PC-3 (cell line): ENCODE measurements at regions not wholly inside any gene's neighbourhood (a gene's known extent, or its start where the extent isn't known, plus 50 kb on each side); places are given as distances from the start of the nearest gene placed in this dataset.
A peak's percentile ranks its signal among the peaks of the same experiment; 100 is the strongest.

Experiments
- ATAC-seq: fragments of 200-7000 bp; cut with Tn5 transposase; 2 replicates; pipeline ENCODE4 v1.9.1; 2020; ENCODE audit warnings: mild to moderate bottlenecking, moderate library complexity
- BruUV-seq: library from RNA; stranded (reverse); fragments of 400-500 nt; replicated peaks from 2 replicates; lab custom pipeline; 2021; lab: Mats Ljungman, UMichigan
- CTCF ChIA-PET: fragments of 300-600 bp; sonication (Branson Sonifier 250); formaldehyde crosslinking; loops from one replicate; lab custom pipeline; 2022; ENCODE audit warnings: antibody characterized with exemption; lab: Charles Lee
- POLR2A ChIA-PET: fragments of 300-600 bp; sonication (Branson Sonifier 250); formaldehyde crosslinking; loops from one replicate; lab custom pipeline; 2022; ENCODE audit warnings: antibody characterized with exemption; ENCODE audit not compliant: unreplicated experiment; lab: Charles Lee
- DNase-seq: peaks from one replicate; pipeline ENCODE4 v3.0.0-alpha.2; 2015
- H2AFZ ChIP-seq: fragments of 300-600 bp; sonication (generic); 2 replicates; pipeline ENCODE4 v1.6.0; 2016; ENCODE audit warnings: antibody characterized with exemption, low read length
- H3F3A ChIP-seq: fragments of 300-600 bp; sonication (generic); one replicate; pipeline ENCODE4 v1.6.0; 2017; ENCODE audit warnings: antibody characterized with exemption, low read length, control low read depth, mild to moderate bottlenecking; ENCODE audit not compliant: unreplicated experiment
- H3K27ac ChIP-seq: fragments of 300-600 bp; sonication (generic); 2 replicates; pipeline ENCODE4 v1.5.1; 2016; ENCODE audit warnings: mild to moderate bottlenecking, low read length
- H3K27me3 ChIP-seq: fragments of 300-600 bp; sonication (generic); 2 replicates; pipeline ENCODE4 v1.6.1; 2016; ENCODE audit warnings: low read length, mixed read lengths
- H3K36me3 ChIP-seq: fragments of 300-600 bp; sonication (generic); 2 replicates; pipeline ENCODE4 v1.6.1; 2016; ENCODE audit warnings: low read depth, mixed run types, low read length, mixed read lengths
- H3K4me1 ChIP-seq: fragments of 300-600 bp; sonication (generic); 2 replicates; pipeline ENCODE4 v1.5.1; 2016; ENCODE audit warnings: low read length; ENCODE audit not compliant: insufficient read depth
- H3K4me2 ChIP-seq: fragments of 300-600 bp; sonication (generic); 2 replicates; pipeline ENCODE4 v1.6.0; 2016; ENCODE audit warnings: low read length
- H3K4me3 ChIP-seq: fragments of 300-600 bp; sonication (generic); 2 replicates; pipeline ENCODE4 v1.5.1; 2016; ENCODE audit warnings: mild to moderate bottlenecking, low read length, mixed read lengths
- H3K79me2 ChIP-seq: fragments of 300-600 bp; sonication (generic); 2 replicates; pipeline ENCODE4 v1.6.1; 2017; ENCODE audit warnings: low read length, mixed read lengths
- H3K9ac ChIP-seq: fragments of 300-600 bp; sonication (generic); 2 replicates; pipeline ENCODE4 v1.6.0; 2016; ENCODE audit warnings: mild to moderate bottlenecking, low read length
- H3K9me2 ChIP-seq: fragments of 300-600 bp; sonication (generic); replicated peaks from 2 replicates; pipeline ENCODE4 v1.6.1; 2016; ENCODE audit warnings: mixed run types, low read length, mixed read lengths
- H3K9me3 ChIP-seq: fragments of 300-600 bp; sonication (generic); 2 replicates; pipeline ENCODE4 v1.6.1; 2016; ENCODE audit warnings: low read length, mixed read lengths
- H4K20me1 ChIP-seq: fragments of 300-600 bp; sonication (generic); 2 replicates; pipeline ENCODE4 v1.6.1; 2016; ENCODE audit warnings: low read length, mixed read lengths
- CTCF ChIP-seq: fragments of 300-600 bp; sonication (generic); conservative IDR thresholded peaks from 2 replicates; pipeline ENCODE4 v1.5.1; 2017; ENCODE audit warnings: antibody characterized with exemption, low read depth, mild to moderate bottlenecking, low read length
- EZH2 ChIP-seq: fragments of 300-600 bp; sonication (generic); IDR thresholded peaks from one replicate; pipeline ENCODE4 v1.6.1; 2017; ENCODE audit warnings: antibody characterized with exemption, mild to moderate bottlenecking, low read length; ENCODE audit not compliant: unreplicated experiment
- EZH2phosphoT487 ChIP-seq: fragments of 300-600 bp; sonication (generic); IDR thresholded peaks from 2 replicates; pipeline ENCODE4 v1.6.1; 2018; ENCODE audit warnings: mild to moderate bottlenecking, antibody characterized with exemption, low read length, borderline replicate concordance
- intact Hi-C: fragments of 100-400 bp; cut with micrococcal nuclease; formaldehyde crosslinking; loops from 2 replicates; pipeline ENCODE4 v1.9.0; 2023

- TF ChIP-seq EZH2, result no peak
- TF ChIP-seq CTCF, result no peak
- TF ChIP-seq EZH2phosphoT487, result no peak
- ATAC-seq, result no peak
- CTCF ChIA-PET, result no interaction called here
These were observed 115.0 kb downstream of the BACH1 start for GRCh38 chr21:29413683-29414082.

GRCh38 chr21:29416268-29416667 lies 117.5 kb downstream of the BACH1 start:
- H3K79me2 ChIP-seq, result no peaks in the 10 kb centered on the region
- CTCF ChIA-PET, result no interaction called here
- H3K4me3 ChIP-seq, result no peak overlapping the region
- peaks cover 8% of the 10 kb centered on the region; the same call in 1 of the 2 replicates for H3K4me1 ChIP-seq
- no TSS peak for BruUV-seq
- 0 out of 2 replicates have a peak overlapping the region, but pooled peaks have one; percentile 13 for H3K4me2 ChIP-seq
- H4K20me1 ChIP-seq, result no peaks in the 10 kb centered on the region
- no peak overlapping the region for H3K9ac ChIP-seq
- no peak overlapping the region for H3K27ac ChIP-seq
- H3K36me3 ChIP-seq, result no peaks in the 10 kb centered on the region
- H2AFZ ChIP-seq, result no peak overlapping the region
- intact Hi-C loops, result no loop called here
- H3K9me2 ChIP-seq, result no peaks in the 10 kb centered on the region
- POLR2A ChIA-PET, result no interaction called here
- H3K27me3 ChIP-seq, result no peaks in the 10 kb centered on the region
- no peak for TF ChIP-seq EZH2phosphoT487
- no peak for TF ChIP-seq CTCF
- TF ChIP-seq EZH2, result no peak
- no peaks in the 10 kb centered on the region for H3K9me3 ChIP-seq
- peak; percentile 67 for DNase-seq
- H3F3A ChIP-seq, result no peaks in the 10 kb centered on the region
- ATAC-seq, result peak; percentile 56

More at GRCh38 chr21:29413683-29414082, 115.0 kb downstream of the BACH1 start:
- Histone ChIP-seq H3K4me3 (no peak overlapping the region), H3K27me3 (no peaks in the 10 kb centered on the region), H2AFZ (no peak overlapping the region), H3K27ac (no peak overlapping the region), H3K9me2 (no peaks in the 10 kb centered on the region), H3F3A (no peaks in the 10 kb centered on the region), H3K9ac (no peak overlapping the region), H3K36me3 (no peaks in the 10 kb centered on the region), H3K79me2 (no peaks in the 10 kb centered on the region), H3K9me3 (no peaks in the 10 kb centered on the region), H3K4me1 (peaks cover 8% of the 10 kb centered on the region; the same call in 1 of the 2 replicates), H3K4me2 (no peak overlapping the region), H4K20me1 (no peaks in the 10 kb centered on the region)
- intact Hi-C loops, result no loop called here
- no peak for DNase-seq
- no TSS peak for BruUV-seq
- POLR2A ChIA-PET, result no interaction called here

DNA sequence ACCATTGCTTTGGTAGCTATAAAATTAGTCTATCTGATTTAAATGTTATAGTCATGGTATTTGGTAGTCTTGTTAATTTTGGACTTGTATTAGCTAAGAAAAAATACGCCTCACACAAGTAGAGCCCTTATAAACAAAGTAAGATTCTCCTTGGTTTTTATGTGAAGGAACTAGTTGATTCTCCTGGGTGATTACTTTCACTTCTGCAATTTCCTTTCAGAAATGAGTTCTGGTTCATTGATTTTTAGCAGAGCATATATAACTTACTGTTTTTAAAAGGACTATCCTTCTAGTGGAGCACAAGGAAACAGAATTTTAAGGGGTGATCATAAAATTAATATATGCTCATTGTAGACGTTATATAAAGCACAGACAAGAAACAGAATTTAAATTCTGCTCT lies 120.1 kb downstream of the BACH1 start:
- no peak overlapping the region for H2AFZ ChIP-seq
- ChIA-PET POLR2A (no interaction called here), CTCF (no interaction called here)
- no peaks in the 10 kb centered on the region for H4K20me1 ChIP-seq
- intact Hi-C loops, result no loop called here
- no TSS peak for BruUV-seq
- H3K4me1 ChIP-seq, result peaks cover 8% of the 10 kb centered on the region; the same call in 1 of the 2 replicates
- no peaks in the 10 kb centered on the region for H3K36me3 ChIP-seq
- no peak overlapping the region for H3K4me2 ChIP-seq
- no peak overlapping the region for H3K27ac ChIP-seq
- DNase-seq, result no peak
- no peaks in the 10 kb centered on the region for H3K9me2 ChIP-seq
- no peaks in the 10 kb centered on the region for H3K27me3 ChIP-seq
- no peaks in the 10 kb centered on the region for H3F3A ChIP-seq
- TF ChIP-seq CTCF (no peak), EZH2 (no peak), EZH2phosphoT487 (no peak)
- no peak for ATAC-seq
- H3K9ac ChIP-seq, result no peak overlapping the region
- no peak overlapping the region for H3K4me3 ChIP-seq
- H3K9me3 ChIP-seq, result no peaks in the 10 kb centered on the region
- H3K79me2 ChIP-seq, result no peaks in the 10 kb centered on the region
